SK-N-SH (cell line): ENCODE measurements at regions not wholly inside any gene's neighbourhood (a gene's known extent, or its start where the extent isn't known, plus 50 kb on each side); places are given as distances from the start of the nearest gene placed in this dataset.

Experiments used
- CTCF ChIA-PET: fragments of 300-600, 350-600 bp; formaldehyde crosslinking; extraction: SDS; loops from one replicate; lab custom pipeline; 2021; lab: Yijun Ruan, JAX
- POLR2A ChIA-PET: fragments of 350-600 bp; sonication (Branson Sonifier 250); formaldehyde crosslinking; extraction: SDS; loops from one replicate; lab custom pipeline; 2020; ENCODE audit warnings: antibody characterized with exemption, inconsistent platforms; lab: Yijun Ruan, JAX
- DNase-seq: peaks from one replicate; pipeline ENCODE4 v3.0.0; 2012
- H2AFZ ChIP-seq: fragments of 200-600 bp; sonication (generic); 2 replicates; pipeline ENCODE4 v1.8.1; 2016; ENCODE audit warnings: antibody characterized with exemption, mild to moderate bottlenecking, low read depth
- H3F3A ChIP-seq: fragments of 200-600 bp; sonication (generic); replicated peaks from 2 replicates; pipeline ENCODE3; 2016; ENCODE audit warnings: antibody characterized with exemption, mild to moderate bottlenecking; ENCODE audit not compliant: insufficient read depth
- H3K27ac ChIP-seq, 2 experiments: fragments of 200-500 bp in 1 of 2; fragments of 200-600 bp in 1 of 2; sonication (Bioruptor generic) in 1 of 2; sonication (generic), shearing (Covaris generic) in 1 of 2; 2 replicates each; pipeline versions ENCODE4 v1.5.1 to v1.6.1; 2014 to 2016; ENCODE audit warnings: low read depth in 2 of 2, inconsistent platforms in 1 of 2, low read length in 1 of 2, mild to moderate bottlenecking in 1 of 2, mixed read lengths in 1 of 2
- H3K27me3 ChIP-seq: fragments of 200-600 bp; sonication (generic), shearing (Covaris generic); 2 replicates; pipeline ENCODE4 v1.6.1; 2016; ENCODE audit warnings: mixed run types; ENCODE audit not compliant: insufficient read depth
- H3K36me3 ChIP-seq, 2 experiments: fragments of 200-500 bp in 1 of 2; fragments of 200-600 bp in 1 of 2; sonication (Bioruptor generic) in 1 of 2; sonication (generic) in 1 of 2; replicated peaks in 1 of 2; 2 replicates each; pipeline versions ENCODE3 to v1.5.1; 2014 to 2016; ENCODE audit warnings: low read length in 1 of 2, mild to moderate bottlenecking in 1 of 2; ENCODE audit not compliant: insufficient read depth in 2 of 2, control insufficient read depth in 1 of 2
- H3K4me1 ChIP-seq, 2 experiments: fragments of 200-500 bp in 1 of 2; fragments of 200-600 bp in 1 of 2; sonication (Bioruptor generic) in 1 of 2; sonication (generic), shearing (Covaris generic) in 1 of 2; 2 replicates each; pipeline versions ENCODE4 v1.5.1 to v1.6.1; 2014 to 2016; ENCODE audit warnings: low read depth in 1 of 2, low read length in 1 of 2, mixed run types in 1 of 2; ENCODE audit not compliant: insufficient read depth in 2 of 2, control insufficient read depth in 1 of 2
- H3K4me2 ChIP-seq: fragments of 200-600 bp; sonication (generic), shearing (Covaris generic); 2 replicates; pipeline ENCODE4 v1.6.1; 2017; ENCODE audit warnings: mixed run types
- H3K4me3 ChIP-seq, 2 experiments: fragments of 200-500 bp in 1 of 2; fragments of 200-600 bp in 1 of 2; sonication (Bioruptor generic) in 1 of 2; sonication (generic), shearing (Covaris generic) in 1 of 2; 2 replicates each; pipeline versions ENCODE4 v1.5.1 to v1.8.1; 2014 to 2016; ENCODE audit warnings: low read depth in 2 of 2, inconsistent platforms in 1 of 2, low read length in 1 of 2, mild to moderate bottlenecking in 1 of 2, mixed read lengths in 1 of 2, moderate library complexity in 1 of 2
- H3K79me2 ChIP-seq: fragments of 200-600 bp; sonication (generic); 2 replicates; pipeline ENCODE4 v1.8.1; 2017; ENCODE audit warnings: mild to moderate bottlenecking; ENCODE audit not compliant: insufficient read depth
- H3K9ac ChIP-seq: fragments of 200-600 bp; sonication (generic); 2 replicates; pipeline ENCODE4 v1.6.1; 2017; ENCODE audit warnings: mixed run types
- H3K9me2 ChIP-seq: fragments of 200-600 bp; sonication (generic); 2 replicates; pipeline ENCODE4 v1.6.1; 2017; ENCODE audit warnings: mixed run types
- H3K9me3 ChIP-seq: fragments of 200-600 bp; sonication (generic); 2 replicates; pipeline ENCODE4 v1.6.1; 2017; ENCODE audit warnings: mixed run types, mild to moderate bottlenecking, moderate library complexity
- H4K20me1 ChIP-seq: fragments of 200-600 bp; sonication (generic); 2 replicates; pipeline ENCODE4 v1.6.1; 2017; ENCODE audit warnings: mild to moderate bottlenecking, mixed run types; ENCODE audit not compliant: insufficient read depth
- ELF1 ChIP-seq: IDR thresholded peaks from 2 replicates; pipeline ENCODE4 v1.4.0; 2012
- EP300 ChIP-seq, 2 experiments: IDR thresholded peaks; 2 replicates each; pipeline versions ENCODE4 v1.4.0 to v1.6.1; 2012; ENCODE audit warnings: borderline replicate concordance in 1 of 2, low read depth in 1 of 2, low read length in 1 of 2
- EZH2phosphoT487 ChIP-seq: fragments of 200-600 bp; sonication (generic); IDR thresholded peaks from 2 replicates; pipeline ENCODE4 v1.6.1; 2017; ENCODE audit warnings: low read depth, mixed run types, mild to moderate bottlenecking, antibody characterized with exemption, moderate library complexity, borderline replicate concordance
- FOXJ3 ChIP-seq: sonication (generic); formaldehyde crosslinking; IDR thresholded peaks from 2 replicates; pipeline ENCODE4 v1.5.1; 2020; ENCODE audit warnings: mild to moderate bottlenecking, missing genetic modification reagents
- FOXM1 ChIP-seq: IDR thresholded peaks from 2 replicates; pipeline ENCODE4 v1.4.0; 2012; ENCODE audit warnings: low read depth, mild to moderate bottlenecking
- GATA2 ChIP-seq: sonication (generic); formaldehyde crosslinking; IDR thresholded peaks from 2 replicates; pipeline ENCODE4 v1.5.0; 2020; ENCODE audit warnings: mild to moderate bottlenecking, missing genetic modification reagents
- JUND ChIP-seq: IDR thresholded peaks from 2 replicates; pipeline ENCODE4 v1.4.0; 2012
- MEF2A ChIP-seq: IDR thresholded peaks from 2 replicates; pipeline ENCODE4 v1.4.0; 2012; ENCODE audit warnings: low read depth, borderline replicate concordance
- MXI1 ChIP-seq: IDR thresholded peaks from 2 replicates; pipeline ENCODE4 v1.6.1; 2012; ENCODE audit warnings: mild to moderate bottlenecking, low read depth, low read length, improper control_type of control experiment
- NRF1 ChIP-seq: IDR thresholded peaks from 2 replicates; pipeline ENCODE4 v1.6.1; 2012; ENCODE audit warnings: low read depth, mild to moderate bottlenecking, low read length
- POLR2AphosphoS5 ChIP-seq: IDR thresholded peaks from 2 replicates; pipeline ENCODE4 v1.6.1; 2012; ENCODE audit warnings: low read depth, low read length
- RAD21 ChIP-seq: IDR thresholded peaks from 2 replicates; pipeline ENCODE4 v1.6.1; 2012; ENCODE audit warnings: mild to moderate bottlenecking, low read length
- RXRA ChIP-seq: IDR thresholded peaks from 2 replicates; pipeline ENCODE4 v1.4.0; 2012; ENCODE audit warnings: low read depth, mild to moderate bottlenecking, borderline replicate concordance
- SIN3A ChIP-seq: IDR thresholded peaks from 2 replicates; pipeline ENCODE4 v1.6.1; 2012; ENCODE audit warnings: low read depth, mild to moderate bottlenecking, low read length, moderate library complexity, borderline replicate concordance
- SMC3 ChIP-seq: IDR thresholded peaks from 2 replicates; pipeline ENCODE4 v1.6.1; 2012; ENCODE audit warnings: low read depth, low read length, improper control_type of control experiment
- TAF1 ChIP-seq: IDR thresholded peaks from 2 replicates; pipeline ENCODE4 v1.6.1; 2012; ENCODE audit warnings: low read depth, mild to moderate bottlenecking, low read length, moderate library complexity, borderline replicate concordance
- TCF12 ChIP-seq: IDR thresholded peaks from 2 replicates; pipeline ENCODE4 v1.4.0; 2012
- YY1 ChIP-seq: IDR thresholded peaks from 2 replicates; pipeline ENCODE4 v1.4.0; 2012; ENCODE audit warnings: low read depth, mild to moderate bottlenecking
- WGBS: methylation state at CpG from one replicate; pipeline ENCODE4 v1.1.6; 2017; ENCODE audit warnings: low lambda C conversion rate; 5-methylcytosine and 5-hydroxymethylcytosine counted together
- TF ChIP-seq, protein P1 (sequence below): fragments of 150-350 bp; IDR thresholded peaks from 2 replicates; pipeline ENCODE4 v1.6.1; 2017; ENCODE audit warnings: antibody characterized with exemption, low read length, low read depth, borderline replicate concordance
- TF ChIP-seq, protein P2 (sequence below): IDR thresholded peaks from 2 replicates; pipeline ENCODE4 v1.4.0; 2012; ENCODE audit warnings: low read depth
- TF ChIP-seq, protein P3 (sequence below): IDR thresholded peaks from 2 replicates; pipeline ENCODE4 v1.4.0; 2012; ENCODE audit warnings: low read depth, borderline replicate concordance
- TF ChIP-seq, protein P4 (sequence below): IDR thresholded peaks from 2 replicates; pipeline ENCODE4 v1.6.1; 2012; ENCODE audit warnings: mild to moderate bottlenecking, low read depth, low read length, moderate library complexity

DNA sequence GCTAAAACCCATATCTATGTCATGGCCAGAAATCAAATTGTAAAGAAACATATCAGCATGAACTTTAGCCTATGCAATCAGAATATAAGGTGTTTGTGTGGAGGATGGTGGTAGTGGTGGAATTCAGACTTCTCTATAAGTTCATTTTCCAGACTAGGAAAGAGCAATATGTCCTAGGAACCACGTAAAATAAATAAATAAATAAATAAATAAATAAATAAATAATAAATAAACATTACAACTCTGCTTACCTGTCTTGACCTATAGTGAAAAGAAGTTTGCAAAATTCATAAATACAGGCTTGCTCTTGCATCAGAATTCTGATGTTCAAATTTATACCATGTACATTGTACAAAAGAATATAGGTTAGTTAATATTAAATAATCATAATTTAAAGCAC, 1382.6 kb upstream of the ADGRL2 start (continued):
- no peak for TF ChIP-seq EZH2phosphoT487
- TF ChIP-seq YY1: no peak
- no peak for TF ChIP-seq RAD21
- TF ChIP-seq FOXJ3: no peak
- TF ChIP-seq JUND: no peak

DNA sequence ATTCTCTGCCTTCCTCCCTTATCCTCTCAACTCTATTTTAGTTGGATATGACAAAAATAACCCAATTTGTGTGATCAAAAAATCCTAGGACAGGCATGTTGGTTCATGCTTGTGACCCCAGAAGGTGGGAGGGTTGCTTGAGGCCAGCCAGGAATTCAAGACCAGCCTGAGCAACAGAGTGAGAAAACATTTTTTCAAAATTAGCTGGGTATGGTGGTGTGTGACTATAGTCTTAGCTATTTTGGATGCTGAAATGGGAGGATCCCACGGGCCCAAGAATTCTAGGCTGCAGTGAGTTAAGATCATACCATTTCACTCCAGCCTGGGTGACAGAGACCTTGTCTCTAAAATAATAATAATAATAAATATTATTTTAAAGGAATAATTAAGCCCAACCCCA, 1383.1 kb upstream of the ADGRL2 start:
- Histone ChIP-seq H3K27me3 (no peaks in the 10 kb centered on the region), H3K9me2 (no peaks in the 10 kb centered on the region), H4K20me1 (no peaks in the 10 kb centered on the region), H3K79me2 (no peaks in the 10 kb centered on the region), H3K9ac (no peak overlapping the region), H3K4me2 (no peak overlapping the region), H2AFZ (no peak overlapping the region), H3K36me3 (peaks cover 0 to 5% of the 10 kb centered on the region in 2 experiments), H3K4me1 (no peaks in the 10 kb centered on the region), H3K27ac (no peak overlapping the region), H3K9me3 (no peaks in the 10 kb centered on the region), H3F3A (no peaks in the 10 kb centered on the region), H3K4me3 (no peak overlapping the region)
- no peak for DNase-seq
- POLR2A ChIA-PET: no interaction called here
- 67% methylated on average over 1 of the region's 1 CpG for WGBS
- CTCF ChIA-PET: no interaction called here
- TF ChIP-seq NRF1 (no peak), RXRA (no peak), FOXM1 (no peak), TCF12 (no peak), RAD21 (no peak), TAF1 (no peak), SMC3 (no peak), SIN3A (no peak), EP300 (IDR thresholded peaks at IDR 0.05; ENCODE audit: borderline replicate concordance in 1 of 2, low read depth in 1 of 2, low read length in 1 of 2) (no peak), ELF1 (no peak)
- TF ChIP-seq, protein P1, sequence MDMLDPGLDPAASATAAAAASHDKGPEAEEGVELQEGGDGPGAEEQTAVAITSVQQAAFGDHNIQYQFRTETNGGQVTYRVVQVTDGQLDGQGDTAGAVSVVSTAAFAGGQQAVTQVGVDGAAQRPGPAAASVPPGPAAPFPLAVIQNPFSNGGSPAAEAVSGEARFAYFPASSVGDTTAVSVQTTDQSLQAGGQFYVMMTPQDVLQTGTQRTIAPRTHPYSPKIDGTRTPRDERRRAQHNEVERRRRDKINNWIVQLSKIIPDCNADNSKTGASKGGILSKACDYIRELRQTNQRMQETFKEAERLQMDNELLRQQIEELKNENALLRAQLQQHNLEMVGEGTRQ: no peak
- TF ChIP-seq, protein P2, sequence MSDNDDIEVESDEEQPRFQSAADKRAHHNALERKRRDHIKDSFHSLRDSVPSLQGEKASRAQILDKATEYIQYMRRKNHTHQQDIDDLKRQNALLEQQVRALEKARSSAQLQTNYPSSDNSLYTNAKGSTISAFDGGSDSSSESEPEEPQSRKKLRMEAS: no peak
- TF ChIP-seq, protein P3, sequence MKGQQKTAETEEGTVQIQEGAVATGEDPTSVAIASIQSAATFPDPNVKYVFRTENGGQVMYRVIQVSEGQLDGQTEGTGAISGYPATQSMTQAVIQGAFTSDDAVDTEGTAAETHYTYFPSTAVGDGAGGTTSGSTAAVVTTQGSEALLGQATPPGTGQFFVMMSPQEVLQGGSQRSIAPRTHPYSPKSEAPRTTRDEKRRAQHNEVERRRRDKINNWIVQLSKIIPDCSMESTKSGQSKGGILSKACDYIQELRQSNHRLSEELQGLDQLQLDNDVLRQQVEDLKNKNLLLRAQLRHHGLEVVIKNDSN: no peak

DNA sequence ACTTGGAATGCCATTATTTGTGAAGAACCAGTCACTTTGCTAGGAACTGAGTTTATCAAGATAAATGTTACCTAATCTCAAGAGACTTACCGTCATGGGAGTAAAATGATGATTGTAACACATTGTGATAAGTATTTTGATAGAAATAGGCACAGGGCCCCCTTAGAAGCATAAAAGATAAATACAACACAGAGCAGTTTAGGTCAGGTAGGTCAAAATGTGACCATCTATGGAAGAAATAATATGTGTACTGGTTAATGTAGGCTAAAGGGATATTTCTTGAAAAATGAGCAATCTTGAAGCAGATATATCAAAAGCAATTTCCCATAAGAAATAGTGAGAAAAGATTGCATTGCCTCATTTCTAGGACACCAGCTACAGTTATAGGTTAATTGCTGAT, 1386.8 kb upstream of the ADGRL2 start:
- Histone ChIP-seq H3K9me2 (no peaks in the 10 kb centered on the region), H3K4me1 (no peaks in the 10 kb centered on the region), H3K27me3 (no peaks in the 10 kb centered on the region), H3K9ac (no peak overlapping the region), H3K4me2 (no peak overlapping the region), H3K79me2 (no peaks in the 10 kb centered on the region), H3K27ac (no peak overlapping the region), H3F3A (no peaks in the 10 kb centered on the region), H3K4me3 (no peak overlapping the region), H2AFZ (no peak overlapping the region), H3K9me3 (no peaks in the 10 kb centered on the region), H3K36me3 (peaks cover 0 to 2% of the 10 kb centered on the region in 2 experiments), H4K20me1 (no peaks in the 10 kb centered on the region)
- POLR2A ChIA-PET: no interaction called here
- 77% methylated on average over 1 of the region's 1 CpG for WGBS
- CTCF ChIA-PET: no interaction called here
- no peak for DNase-seq
- no peak for TF ChIP-seq MXI1
- TF ChIP-seq FOXM1: no peak
- TF ChIP-seq NRF1: no peak
- no peak for TF ChIP-seq GATA2 (CRISPR knock-in tag)
- no peak for TF ChIP-seq POLR2AphosphoS5
- no peak for TF ChIP-seq MEF2A
- TF ChIP-seq, protein P2: no peak
- TF ChIP-seq, protein P4, sequence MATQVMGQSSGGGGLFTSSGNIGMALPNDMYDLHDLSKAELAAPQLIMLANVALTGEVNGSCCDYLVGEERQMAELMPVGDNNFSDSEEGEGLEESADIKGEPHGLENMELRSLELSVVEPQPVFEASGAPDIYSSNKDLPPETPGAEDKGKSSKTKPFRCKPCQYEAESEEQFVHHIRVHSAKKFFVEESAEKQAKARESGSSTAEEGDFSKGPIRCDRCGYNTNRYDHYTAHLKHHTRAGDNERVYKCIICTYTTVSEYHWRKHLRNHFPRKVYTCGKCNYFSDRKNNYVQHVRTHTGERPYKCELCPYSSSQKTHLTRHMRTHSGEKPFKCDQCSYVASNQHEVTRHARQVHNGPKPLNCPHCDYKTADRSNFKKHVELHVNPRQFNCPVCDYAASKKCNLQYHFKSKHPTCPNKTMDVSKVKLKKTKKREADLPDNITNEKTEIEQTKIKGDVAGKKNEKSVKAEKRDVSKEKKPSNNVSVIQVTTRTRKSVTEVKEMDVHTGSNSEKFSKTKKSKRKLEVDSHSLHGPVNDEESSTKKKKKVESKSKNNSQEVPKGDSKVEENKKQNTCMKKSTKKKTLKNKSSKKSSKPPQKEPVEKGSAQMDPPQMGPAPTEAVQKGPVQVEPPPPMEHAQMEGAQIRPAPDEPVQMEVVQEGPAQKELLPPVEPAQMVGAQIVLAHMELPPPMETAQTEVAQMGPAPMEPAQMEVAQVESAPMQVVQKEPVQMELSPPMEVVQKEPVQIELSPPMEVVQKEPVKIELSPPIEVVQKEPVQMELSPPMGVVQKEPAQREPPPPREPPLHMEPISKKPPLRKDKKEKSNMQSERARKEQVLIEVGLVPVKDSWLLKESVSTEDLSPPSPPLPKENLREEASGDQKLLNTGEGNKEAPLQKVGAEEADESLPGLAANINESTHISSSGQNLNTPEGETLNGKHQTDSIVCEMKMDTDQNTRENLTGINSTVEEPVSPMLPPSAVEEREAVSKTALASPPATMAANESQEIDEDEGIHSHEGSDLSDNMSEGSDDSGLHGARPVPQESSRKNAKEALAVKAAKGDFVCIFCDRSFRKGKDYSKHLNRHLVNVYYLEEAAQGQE: no peak
